ENCODE measurements at regions not wholly inside any gene's neighbourhood (a gene's known extent, or its start where the extent isn't known, plus 50 kb on each side); places are given as distances from the start of the nearest gene placed in this dataset.

DNA sequence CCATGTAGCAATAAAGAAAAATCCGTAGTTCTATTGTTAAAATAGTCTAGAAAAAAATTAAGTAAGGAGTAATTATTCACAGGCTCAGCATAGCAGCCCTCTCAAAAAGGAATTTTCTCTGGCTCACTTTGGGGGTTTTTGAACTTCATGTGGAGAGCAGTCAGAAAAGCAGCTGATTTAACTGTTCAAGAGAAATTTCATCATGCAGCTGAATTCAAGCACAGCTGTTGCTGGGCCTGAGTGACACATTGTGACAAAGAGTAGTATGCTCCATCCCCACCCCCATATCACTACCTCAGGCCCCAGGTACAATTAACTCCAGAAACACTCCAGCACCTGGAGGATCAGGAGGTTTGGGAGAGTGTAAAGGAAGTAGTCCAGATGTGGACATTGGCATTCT lies 272.1 kb downstream of the FAM76B start:
- no peak for DNase-seq (ENCODE audit: low read depth in 2 of 2, low spot score in 1 of 2)

DNA sequence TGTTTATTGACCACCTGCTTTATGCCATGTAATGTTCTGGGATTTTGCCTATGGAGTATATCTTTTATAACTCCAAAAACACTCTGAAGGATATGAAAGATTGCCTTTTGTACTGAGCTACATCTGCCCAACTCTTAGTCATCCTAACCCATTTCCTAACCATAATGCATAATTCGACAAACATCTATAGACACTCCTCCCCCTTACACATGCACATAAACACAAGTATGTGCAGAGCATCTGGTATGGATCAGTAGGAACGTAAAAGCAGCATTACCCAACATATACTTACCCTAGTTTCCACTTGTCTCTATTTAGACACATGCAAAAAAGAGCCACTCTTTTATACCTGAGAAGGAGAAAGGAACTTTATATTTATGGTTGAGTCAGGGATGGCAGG lies 272.8 kb downstream of the FAM76B start:
- no peak for DNase-seq (ENCODE audit: low read depth in 2 of 2, low spot score in 1 of 2)

DNA sequence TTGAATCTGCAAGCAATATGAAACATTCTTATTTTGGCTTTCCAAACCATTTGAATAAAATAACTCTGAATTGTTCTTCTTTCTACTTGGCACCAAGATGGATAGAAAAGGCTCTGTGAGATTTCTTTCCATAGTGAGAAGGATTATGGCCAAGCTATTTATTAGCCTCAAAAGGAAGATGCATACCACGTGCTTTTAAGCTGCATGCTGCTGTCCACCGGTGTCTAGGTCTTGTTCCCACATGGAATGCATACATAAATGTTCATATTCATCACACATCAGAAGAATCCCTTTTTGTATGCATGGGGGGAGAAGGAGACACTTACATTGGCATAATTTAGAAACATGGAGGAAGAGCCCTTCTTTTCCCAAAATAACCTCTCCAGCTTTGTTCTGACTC lies 273.4 kb downstream of the FAM76B start:
- DNase-seq (ENCODE audit: low read depth in 2 of 2, low spot score in 1 of 2): no peak

DNA sequence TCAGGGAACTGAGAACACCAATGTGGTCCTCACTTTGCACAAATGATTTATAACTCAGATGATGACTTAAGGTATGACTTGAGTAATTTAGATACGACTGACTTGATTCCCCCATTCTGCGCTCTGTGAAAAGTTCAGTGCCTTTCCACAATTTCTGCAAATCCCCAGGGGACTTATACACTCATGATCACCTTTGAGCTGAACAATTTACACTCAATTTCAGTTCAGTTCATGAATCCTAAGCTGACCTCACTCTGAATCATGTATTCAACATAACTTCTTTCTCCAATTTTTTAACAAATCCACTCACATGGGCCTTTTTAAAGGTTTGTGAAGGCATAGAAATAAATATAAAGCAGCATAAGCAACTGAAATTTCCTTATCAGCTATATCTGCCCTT lies 274.2 kb downstream of the FAM76B start:
- DNase-seq (ENCODE audit: low read depth in 2 of 2, low spot score in 1 of 2): no peak

DNA sequence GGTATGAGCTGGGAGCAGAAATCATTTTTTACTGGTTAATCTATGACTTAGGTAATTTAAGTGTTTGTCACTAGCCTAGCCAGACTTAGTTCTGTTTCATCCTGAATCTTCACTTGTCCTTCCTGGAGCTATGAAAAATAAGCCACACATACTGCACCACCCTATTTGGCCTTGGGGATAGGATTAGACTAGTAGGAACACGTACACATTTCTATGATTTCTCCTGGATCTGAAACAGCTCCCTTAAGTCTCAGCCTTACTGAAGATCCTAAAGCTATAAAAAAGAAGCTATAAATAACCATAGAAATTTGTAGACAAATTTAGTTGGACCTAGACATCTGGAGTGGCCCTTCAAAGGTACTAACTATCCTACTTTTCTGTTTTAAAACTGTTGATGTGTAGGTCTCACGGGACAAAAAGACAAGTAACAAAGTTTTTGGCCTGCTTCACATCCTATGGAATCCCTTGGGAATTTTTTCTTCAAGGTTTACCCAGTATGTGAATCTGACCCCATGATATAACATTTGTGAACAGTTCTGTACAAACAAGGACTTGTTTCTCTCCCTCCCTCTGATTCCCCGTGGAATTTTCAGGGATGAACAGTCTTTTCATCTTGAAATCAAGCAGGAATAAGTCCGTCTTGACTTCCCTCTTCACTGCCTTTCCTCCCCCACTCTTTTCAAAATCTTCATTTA lies 275.0 kb downstream of the FAM76B start:
- no peak for DNase-seq (ENCODE audit: low read depth in 2 of 2, low spot score in 1 of 2)

DNA sequence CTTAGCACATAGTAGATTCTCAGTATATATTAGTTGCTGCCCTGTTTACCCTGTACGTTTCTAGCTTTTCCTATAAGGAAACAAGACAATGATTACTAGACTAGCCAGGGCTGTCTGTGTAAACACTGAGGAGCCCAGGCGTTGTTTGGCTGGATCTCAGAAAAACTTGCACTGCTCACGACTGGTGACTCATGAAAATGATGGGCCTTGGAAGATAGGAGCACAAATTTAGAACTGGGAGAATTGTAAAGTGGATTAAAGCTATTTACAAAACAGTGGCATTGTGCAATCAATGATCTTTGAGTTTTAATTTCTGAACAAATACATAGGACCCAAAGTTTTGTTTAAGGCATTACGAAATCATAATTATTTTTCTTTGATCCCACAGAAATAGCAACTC lies 276.9 kb downstream of the FAM76B start:
- no peak for DNase-seq (ENCODE audit: low read depth in 2 of 2, low spot score in 1 of 2)

DNA sequence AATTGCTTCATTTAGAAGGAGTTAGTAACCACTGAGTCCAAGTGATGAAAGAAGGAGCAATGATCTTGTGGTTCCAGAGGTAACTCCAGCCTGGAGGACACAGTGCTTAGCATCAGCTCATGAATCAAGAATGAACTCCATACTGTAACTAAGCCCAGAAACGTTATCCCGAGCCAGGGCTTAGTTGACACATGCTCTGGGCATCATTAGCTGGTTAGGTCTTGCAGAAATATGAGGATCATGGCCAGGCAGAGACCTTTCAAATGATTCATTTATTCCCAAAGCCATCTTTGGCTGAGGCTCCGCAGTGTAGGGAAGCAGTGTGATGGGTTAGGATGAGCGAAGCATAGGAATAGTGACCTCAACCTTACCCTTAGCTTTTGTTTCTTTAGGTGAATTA lies 277.4 kb downstream of the FAM76B start:
- DNase-seq (ENCODE audit: low read depth in 2 of 2, low spot score in 1 of 2): no peak

DNA sequence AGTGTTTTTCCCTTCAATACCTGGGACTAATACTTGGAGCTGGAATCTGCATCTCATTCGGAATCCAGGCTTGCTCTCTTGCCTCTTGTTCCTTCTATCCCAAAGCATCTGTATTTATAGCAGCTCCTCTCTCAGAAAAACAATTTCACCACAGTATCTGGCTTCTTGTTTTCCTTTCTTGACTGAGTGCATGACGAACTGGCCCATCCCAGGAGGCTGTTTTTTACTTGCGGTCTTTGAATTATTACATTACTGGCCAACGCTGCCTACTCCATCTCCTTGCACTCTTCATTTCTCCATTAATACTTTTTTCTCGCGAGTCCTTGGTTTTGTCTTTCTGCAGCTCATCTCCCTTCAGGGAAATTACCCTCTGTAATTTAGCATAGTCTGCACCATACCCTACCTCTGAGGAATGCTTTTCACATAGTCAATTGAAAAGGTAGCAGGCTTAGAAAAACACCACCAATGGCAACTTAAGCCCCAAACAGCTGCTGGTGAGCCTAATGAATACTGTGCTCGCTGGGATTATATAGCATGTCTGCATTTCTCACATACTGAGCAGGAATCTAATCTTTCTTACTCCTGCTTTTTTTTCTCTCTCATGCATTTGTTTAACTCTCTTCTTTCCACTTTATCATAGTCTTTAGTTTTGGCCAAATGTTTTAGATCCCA lies 277.4 kb upstream of the SESN3 start:
- DNase-seq (ENCODE audit: low read depth in 2 of 2, low spot score in 1 of 2): no peak

DNA sequence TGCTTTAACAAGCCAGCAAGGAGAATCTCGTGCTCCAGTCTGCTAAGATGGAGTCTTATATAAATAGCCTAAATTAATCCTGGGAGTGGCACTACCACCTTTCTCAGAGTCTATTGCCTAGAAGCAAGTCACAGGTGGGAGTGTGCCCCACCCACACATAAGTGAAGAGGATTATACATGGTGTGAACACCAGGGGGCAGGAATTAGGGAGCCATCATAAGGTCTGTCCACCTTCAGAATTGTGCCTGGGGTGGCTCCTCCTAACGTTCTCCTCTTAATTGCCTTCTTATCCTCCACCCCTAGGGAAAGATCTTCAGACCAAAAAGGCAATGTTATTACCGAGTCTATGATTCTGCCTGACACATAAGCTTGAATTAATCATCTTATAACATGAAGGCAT lies 276.8 kb upstream of the SESN3 start:
- no peak for DNase-seq (ENCODE audit: low read depth in 2 of 2, low spot score in 1 of 2)

DNA sequence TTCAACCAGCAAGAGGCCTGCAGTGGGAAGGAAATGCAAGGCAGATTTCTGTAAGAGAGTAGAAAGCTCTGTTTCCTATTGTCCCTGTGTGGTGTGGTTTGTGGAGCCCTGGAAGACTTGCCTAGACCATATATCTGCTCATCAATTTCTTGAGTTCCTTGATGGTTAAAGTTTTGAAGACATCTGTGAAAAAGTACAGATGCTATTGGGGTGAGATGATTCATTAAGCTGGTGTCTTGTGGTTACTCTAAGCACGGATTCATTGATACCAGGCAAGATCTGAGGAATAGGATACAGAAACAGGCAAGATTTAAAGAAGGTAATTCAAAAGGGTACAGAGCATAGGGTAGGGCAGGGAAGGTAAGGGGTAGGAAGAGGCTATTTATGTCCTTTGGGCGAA lies 275.8 kb upstream of the SESN3 start:
- no peak for DNase-seq (ENCODE audit: low read depth in 2 of 2, low spot score in 1 of 2)

DNA sequence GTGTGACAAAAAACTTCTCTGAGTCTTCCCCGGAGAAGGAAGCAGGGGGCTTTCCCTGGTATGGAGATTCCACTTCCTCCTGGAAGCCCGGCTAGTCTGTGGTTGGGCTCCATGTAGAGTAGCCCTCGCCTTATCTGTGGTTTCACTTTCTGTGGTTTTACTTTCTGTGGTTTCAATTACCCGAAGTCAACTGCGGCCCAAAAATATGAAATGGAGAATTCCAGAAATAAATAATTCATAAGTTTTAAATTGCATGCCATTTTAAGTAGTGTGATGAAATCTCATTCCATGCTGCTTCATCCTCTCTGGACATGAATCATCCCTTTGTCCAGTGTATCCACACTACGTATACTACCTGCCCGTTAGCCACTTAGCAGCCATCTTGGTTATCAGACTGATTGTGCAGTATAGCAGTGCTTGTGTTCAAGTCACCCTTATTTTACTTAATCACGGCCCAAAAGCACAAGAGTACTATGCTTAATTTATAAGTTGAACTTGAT lies 275.0 kb upstream of the SESN3 start:
- no peak for DNase-seq (ENCODE audit: low read depth in 2 of 2, low spot score in 1 of 2)

DNA sequence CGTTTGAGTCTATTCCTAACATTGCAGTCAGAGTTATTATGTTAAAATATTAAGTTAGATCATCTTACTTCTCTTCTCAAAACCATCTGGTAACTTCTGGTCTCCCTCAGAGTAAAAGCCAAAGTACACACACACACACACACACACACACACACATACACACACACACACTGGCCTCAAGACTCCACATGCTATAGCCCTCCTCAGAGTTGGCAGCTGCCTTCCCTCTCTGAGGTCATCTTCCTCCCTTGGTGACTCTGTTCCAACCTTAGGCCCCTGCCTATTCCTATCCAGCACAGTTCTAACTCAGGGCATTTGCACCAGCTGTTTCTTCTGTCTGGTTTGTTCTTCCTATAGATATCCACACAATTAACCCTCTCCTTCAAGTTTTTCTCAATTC lies 272.0 kb upstream of the SESN3 start:
- DNase-seq (ENCODE audit: low read depth in 2 of 2, low spot score in 1 of 2): no peak

DNA sequence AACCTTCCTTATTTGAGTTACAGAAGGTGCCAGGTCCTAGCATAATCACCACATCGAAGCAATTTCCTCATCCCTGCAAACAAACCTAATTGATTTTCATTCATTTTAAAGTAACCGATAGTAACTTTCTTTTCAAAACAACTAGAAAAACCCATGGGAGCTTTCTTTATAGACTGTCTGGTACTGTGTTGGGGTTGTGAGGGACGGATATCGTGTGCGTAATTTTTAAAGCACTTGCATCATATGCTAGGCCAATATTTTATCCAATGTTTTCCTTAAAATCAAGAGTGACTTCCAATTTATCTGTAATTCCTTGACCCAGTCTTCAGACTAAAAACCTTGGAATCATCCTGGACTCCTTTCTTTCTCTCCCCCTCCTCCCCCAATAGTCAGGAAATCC lies 271.5 kb upstream of the SESN3 start:
- DNase-seq (ENCODE audit: low read depth in 2 of 2, low spot score in 1 of 2): no peak

DNA sequence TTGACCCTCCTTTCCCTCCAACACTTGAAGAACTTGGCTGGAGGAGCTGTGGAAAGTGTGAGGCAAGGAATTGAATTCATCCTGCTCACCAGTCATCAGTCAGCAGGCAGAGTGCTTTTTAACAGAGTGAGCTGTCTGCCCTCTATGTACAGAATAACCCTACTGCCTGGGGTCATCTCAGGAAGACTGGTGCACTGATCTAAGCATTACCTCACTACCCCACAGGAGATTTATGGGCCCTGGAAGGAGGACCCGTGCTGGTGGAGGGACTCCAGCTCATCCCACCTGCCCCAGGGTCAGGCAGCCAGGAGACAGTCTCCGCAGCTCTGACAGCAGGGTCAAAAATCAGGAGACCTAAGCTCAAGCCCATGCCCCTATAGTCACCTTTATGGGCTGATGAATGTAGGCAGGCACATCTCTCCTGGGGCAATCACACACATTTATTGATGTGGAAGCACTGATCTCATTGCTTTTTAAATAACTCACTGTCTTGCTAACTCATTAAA lies 270.8 kb upstream of the SESN3 start:
- DNase-seq (ENCODE audit: low read depth in 2 of 2, low spot score in 1 of 2): no peak

DNA sequence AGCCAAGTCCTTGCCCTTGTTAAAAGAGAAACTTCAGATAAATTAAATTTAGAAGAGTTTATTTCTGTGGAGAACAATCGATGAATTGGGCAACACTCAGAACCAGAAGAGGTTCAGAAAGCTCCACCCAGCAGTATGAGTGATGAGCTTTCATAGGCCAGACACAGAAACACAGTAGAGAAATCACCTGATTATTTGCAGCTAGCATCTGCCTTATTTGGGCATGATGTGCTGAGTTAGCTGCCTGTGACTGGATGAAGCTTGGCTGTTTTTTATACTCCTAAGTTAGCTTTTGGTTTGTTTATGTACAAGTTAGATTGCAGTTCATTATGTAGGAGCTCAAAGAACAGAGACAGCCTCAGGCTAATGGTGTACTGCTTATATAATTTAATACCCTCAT lies 269.5 kb upstream of the SESN3 start:
- DNase-seq (ENCODE audit: low read depth in 2 of 2, low spot score in 1 of 2): no peak

DNA sequence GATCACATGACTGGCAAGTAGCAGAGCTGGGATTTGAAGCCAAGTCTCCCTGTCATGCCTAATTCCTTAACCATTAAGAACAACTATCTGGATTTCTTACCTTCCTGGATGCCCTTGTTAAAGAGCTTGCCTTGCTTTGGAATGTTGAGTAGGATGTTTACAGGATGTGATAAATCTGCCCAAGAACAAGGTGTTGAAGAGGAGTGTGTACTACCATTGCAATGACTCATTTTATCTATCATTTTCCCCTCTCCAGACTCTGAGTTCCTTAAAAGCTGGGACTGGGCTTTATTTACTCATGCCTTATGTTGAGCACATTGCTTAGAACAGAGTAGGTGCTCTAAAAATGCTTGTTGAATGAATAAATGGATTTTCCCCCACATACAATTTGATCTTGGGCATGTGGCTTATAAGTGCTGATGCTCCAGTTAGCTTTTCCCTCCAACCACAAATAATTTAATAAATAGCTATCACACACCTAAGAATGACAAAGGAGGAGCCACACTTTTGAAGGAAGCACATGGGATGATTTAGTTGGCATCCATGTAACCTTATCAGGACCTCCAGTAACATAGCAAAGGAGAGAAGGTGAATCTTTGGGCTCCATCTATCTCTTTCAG lies 268.6 kb upstream of the SESN3 start:
- no peak for DNase-seq (ENCODE audit: low read depth in 2 of 2, low spot score in 1 of 2)

DNA sequence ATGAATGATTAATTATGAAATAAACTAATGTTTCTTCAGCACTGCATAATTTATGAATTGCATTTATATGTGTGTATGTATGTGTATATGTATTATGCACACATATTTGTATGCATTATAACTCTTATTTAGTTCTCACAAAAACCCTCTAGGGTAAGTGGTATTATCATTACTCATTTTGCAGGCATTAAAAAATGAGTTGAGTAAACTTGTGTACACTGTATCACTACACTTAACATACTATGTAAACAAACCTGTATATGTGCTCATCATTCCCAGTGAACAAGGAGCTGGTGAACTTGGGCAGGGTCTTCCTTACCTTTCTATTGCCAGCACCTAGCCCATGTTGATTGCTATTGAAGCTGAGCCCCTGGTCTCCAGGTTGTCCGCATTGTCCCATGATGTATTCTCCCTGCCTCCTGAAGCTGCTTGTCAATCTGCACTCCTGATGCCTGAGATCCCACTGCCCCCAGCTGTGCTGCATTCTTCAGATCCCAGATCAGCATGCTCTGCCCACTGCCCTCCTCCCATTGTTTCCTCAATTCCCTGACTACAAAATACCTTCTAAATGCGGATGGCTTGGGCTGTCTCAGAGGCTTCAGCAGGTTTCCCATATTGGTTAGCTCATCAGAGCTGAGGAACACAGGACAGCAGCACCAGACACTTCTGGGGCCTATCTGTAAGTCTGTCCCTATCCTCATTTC lies 267.9 kb upstream of the SESN3 start:
- no peak for DNase-seq (ENCODE audit: low read depth in 2 of 2, low spot score in 1 of 2)

DNA sequence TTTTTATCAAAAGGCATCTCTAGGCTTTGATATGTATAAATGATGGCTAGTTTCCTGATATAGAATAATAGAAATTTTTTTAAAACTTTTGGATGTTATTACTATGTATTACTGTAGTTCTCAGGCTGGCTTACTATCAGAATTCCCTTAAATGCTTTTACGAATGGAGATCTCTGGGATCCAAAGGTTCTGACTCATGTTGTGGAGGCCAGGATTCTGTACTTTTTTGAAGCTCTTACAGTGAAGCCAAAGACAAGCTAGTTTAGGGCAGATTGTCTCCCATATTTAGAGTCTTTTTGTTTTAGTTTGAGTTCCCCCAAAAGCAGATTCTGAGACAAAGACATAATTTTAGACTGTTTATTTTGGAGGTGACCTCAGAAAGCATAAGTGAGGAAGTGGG lies 265.9 kb upstream of the SESN3 start:
- no peak for DNase-seq (ENCODE audit: low read depth in 2 of 2, low spot score in 1 of 2)

DNA sequence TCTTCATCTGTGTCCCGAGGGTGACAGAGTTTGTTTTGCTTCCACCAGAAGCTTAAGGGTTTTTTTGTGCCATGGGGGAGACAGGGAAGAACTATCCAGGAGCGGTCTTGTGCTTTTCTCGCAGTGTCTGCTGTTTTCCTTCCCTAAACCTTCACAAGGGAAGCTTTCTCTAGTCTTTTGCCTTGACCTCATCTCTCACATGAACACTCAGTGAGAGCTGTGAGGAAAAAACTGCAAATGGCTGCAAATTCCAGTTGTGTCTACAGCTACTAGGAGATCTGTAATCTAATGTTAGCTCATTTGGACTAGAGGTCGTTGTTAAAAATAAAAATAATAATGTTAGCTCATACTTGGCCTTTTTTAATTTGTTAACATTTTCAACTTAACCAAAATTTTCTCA lies 264.7 kb upstream of the SESN3 start:
- no peak for DNase-seq (ENCODE audit: low read depth in 2 of 2, low spot score in 1 of 2)

DNA sequence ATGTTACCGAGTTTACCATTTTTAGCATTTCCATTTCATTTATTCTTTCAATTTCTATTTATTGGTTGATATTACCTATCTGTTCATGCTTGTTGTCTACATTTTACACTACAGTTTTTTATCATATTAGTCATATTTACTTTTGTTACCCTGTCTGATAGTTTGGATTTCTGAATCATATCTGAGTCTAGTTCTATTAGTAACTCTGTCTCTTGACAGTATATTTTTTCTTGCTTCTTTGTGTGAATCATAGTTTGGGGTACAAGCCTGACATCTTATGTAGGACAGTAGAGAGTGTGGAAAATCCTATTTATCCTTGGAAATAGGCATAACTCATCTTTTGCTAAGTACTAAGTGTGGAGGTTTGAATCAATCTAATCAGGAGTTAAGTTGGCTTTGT lies 263.9 kb upstream of the SESN3 start:
- no peak for DNase-seq (ENCODE audit: low read depth in 2 of 2, low spot score in 1 of 2)

DNA sequence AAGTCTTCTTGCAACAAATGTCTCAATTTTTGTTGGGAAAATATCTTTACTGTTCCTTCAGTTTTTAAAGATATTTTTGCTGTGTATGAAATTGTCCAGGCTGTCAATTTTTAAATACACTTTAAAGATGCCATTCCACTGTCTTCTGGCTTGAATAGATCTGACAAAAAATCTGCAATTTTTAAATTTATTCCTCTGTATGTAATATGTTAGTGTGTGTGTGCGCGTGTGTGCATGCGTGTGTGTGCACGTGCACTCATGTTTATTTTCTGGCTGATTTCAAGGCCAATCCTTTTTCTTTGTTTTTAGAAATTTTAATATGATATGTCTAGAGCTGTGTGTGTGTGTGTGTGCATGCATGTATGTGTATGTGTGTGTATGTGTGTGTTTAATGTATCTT lies 263.2 kb upstream of the SESN3 start:
- DNase-seq (ENCODE audit: low read depth in 2 of 2, low spot score in 1 of 2): no peak

DNA sequence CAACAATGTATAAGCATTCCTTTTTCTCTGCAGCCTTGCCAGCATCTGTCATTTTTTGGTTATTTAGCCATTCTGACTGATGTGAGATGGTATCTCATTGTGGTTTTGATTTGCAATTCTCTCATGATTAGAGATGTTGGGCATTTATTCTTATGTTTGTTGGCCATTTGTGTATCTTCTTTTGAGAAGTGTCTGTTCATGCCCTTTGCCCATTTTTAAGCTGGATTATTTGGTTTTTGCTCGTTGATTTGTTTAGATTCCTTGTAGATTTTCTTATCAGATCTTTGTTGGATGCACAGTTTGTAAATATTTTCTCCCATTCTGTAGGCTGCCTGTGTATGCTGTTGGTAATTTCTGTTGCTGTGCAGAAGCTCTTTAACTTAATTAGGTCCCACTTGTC lies 259.6 kb upstream of the SESN3 start:
- DNase-seq (ENCODE audit: low read depth in 2 of 2, low spot score in 1 of 2): no peak

All from stimulated activated CD8-positive, alpha-beta memory T cell treated with anti-CD3 and anti-CD28 coated beads, Interleukin-4, amount 100 ng/mL, for 1 hour (primary cell).